ENCODE measurements at regions not wholly inside any gene's neighbourhood (a gene's known extent, or its start where the extent isn't known, plus 50 kb on each side); places are given as distances from the start of the nearest gene placed in this dataset.

DNA sequence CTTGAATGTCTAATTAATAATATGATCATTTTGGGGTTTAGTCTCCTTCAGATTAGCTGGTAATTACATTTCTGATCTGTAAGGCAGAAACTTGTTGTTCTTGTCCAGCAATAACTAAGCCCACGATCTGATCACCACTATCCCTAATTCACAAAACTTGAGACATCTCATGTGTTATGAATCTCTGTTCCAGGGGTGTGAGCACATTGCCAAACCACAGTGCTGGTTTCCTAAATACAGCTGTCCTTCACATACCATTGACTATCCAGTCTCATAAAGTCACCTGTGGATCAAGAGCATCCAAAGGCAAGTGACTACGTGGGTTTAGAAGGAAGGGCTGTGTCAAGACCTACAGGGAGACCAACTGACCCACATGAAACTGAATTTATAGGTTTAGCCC is 134.1 kb upstream of the PRLR start:
- Histone ChIP-seq H3K79me2 (ENCODE audit: control insufficient read depth, insufficient read depth, low read length, unreplicated experiment) (no peaks in the 10 kb centered on the region), H3K4me1 (ENCODE audit: control insufficient read depth, insufficient read depth, low read length, unreplicated experiment) (no peaks in the 10 kb centered on the region), H3K27ac (ENCODE audit: low read depth, low read length) (no peak overlapping the region), H3K4me3 (ENCODE audit: low read depth, low read length) (no peak overlapping the region), H2AFZ (ENCODE audit: low read length, unreplicated experiment) (no peak overlapping the region), H3K27me3 (ENCODE audit: insufficient read depth, low read length) (peaks cover 64% of the 10 kb centered on the region), H3K36me3 (ENCODE audit: insufficient read depth, low read length) (no peaks in the 10 kb centered on the region)

DNA sequence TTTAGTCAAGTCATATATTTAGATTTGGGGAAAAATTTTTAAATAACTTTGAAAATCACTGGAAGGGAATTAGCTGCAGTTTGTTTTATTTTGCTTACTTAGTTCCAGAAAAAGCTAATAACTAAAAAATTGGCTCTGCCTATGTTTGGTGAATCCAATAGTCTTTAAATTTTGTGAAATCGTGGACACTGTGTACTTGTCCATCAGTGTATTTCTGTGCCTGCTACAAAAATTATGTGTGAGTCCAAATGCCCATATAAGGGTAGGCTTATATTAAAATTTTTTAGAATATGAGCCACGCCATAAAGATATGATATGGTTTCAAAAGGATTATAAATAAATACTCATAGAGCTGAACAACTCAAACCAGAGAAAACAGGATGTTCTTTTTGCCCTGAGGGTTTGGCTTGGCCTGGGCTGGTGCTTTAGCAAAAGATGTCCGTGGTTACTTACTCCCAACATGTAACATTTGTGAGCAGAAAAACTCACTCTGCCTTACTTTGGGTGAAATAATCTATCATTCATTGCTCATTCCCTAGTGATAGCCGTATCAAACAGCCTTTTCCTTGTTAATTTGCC is 133.2 kb upstream of the PRLR start:
- no peak overlapping the region for H2AFZ ChIP-seq (ENCODE audit: low read length, unreplicated experiment)
- no peak overlapping the region for H3K27ac ChIP-seq (ENCODE audit: low read depth, low read length)
- no peak overlapping the region for H3K4me3 ChIP-seq (ENCODE audit: low read depth, low read length)
- peaks cover 69% of the 10 kb centered on the region for H3K27me3 ChIP-seq (ENCODE audit: insufficient read depth, low read length)
- H3K79me2 ChIP-seq (ENCODE audit: control insufficient read depth, insufficient read depth, low read length, unreplicated experiment), result no peaks in the 10 kb centered on the region
- H3K4me1 ChIP-seq (ENCODE audit: control insufficient read depth, insufficient read depth, low read length, unreplicated experiment), result no peaks in the 10 kb centered on the region
- no peaks in the 10 kb centered on the region for H3K36me3 ChIP-seq (ENCODE audit: insufficient read depth, low read length)

DNA sequence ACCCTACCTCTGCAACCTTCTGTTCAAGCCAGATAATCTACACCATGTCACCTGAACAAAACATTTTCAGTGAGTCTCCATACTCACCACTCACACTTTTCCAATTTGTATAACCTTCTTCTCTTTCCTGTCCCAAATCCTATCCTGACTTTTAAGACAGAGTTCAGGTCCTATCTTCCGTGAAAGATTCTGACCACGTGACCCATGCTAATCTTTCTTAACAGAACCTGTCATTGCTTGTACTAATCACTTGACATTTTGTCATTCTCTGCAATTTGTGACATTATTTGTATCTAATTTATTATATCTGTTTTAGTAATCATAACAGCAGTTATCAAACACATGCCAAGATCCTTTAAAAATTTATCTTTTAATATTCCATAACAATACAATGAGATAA is 132.5 kb upstream of the PRLR start:
- no peak overlapping the region for H2AFZ ChIP-seq (ENCODE audit: low read length, unreplicated experiment)
- H3K36me3 ChIP-seq (ENCODE audit: insufficient read depth, low read length), result no peaks in the 10 kb centered on the region
- no peak overlapping the region for H3K27ac ChIP-seq (ENCODE audit: low read depth, low read length)
- no peak overlapping the region for H3K4me3 ChIP-seq (ENCODE audit: low read depth, low read length)
- peaks cover 76% of the 10 kb centered on the region for H3K27me3 ChIP-seq (ENCODE audit: insufficient read depth, low read length)
- H3K79me2 ChIP-seq (ENCODE audit: control insufficient read depth, insufficient read depth, low read length, unreplicated experiment), result no peaks in the 10 kb centered on the region
- H3K4me1 ChIP-seq (ENCODE audit: control insufficient read depth, insufficient read depth, low read length, unreplicated experiment), result no peaks in the 10 kb centered on the region

DNA sequence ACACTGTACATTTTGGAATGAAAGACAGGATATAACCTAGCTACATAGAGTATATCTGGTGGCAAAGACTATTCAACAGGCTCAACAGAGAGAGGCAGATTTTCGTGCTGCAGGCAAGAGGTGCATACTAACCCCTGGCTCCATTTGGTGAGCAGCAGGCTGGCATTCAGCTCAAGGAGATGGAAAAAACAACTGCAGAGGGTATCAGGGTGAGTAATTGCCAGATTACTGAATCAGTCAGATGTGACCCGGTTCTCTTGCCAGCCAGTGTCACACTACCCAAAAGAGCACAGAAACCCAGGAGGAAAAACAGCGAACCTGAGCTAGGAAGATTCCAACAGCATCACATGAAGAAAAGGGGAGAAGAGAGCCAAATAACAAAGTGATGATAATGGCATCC is 130.4 kb upstream of the PRLR start:
- Histone ChIP-seq H3K79me2 (ENCODE audit: control insufficient read depth, insufficient read depth, low read length, unreplicated experiment) (no peaks in the 10 kb centered on the region), H3K4me3 (ENCODE audit: low read depth, low read length) (no peak overlapping the region), H3K4me1 (ENCODE audit: control insufficient read depth, insufficient read depth, low read length, unreplicated experiment) (no peaks in the 10 kb centered on the region), H3K36me3 (ENCODE audit: insufficient read depth, low read length) (no peaks in the 10 kb centered on the region), H3K27me3 (ENCODE audit: insufficient read depth, low read length) (peaks cover 62% of the 10 kb centered on the region), H2AFZ (ENCODE audit: low read length, unreplicated experiment) (no peak overlapping the region), H3K27ac (ENCODE audit: low read depth, low read length) (no peak overlapping the region)

DNA sequence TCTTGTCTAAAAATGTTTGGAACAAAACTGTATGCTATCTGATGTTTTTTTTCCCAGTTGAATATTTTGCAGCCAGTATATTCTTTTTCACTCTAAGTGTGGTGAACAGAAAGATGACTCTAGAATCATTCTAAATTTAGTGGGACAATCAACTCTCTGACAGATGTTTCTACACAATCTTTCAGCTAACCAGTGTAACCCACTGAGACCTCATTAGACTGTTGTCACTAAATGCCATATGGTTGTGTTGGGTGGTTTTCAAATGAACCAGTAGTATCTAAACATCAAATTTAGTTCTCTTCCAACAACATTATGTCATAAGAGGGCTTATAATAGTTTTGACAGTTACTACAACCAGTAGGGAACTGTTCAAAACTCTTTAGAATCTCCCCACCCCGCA is 129.6 kb upstream of the PRLR start:
- Histone ChIP-seq H3K27me3 (ENCODE audit: insufficient read depth, low read length) (peaks cover 61% of the 10 kb centered on the region), H3K4me3 (ENCODE audit: low read depth, low read length) (no peak overlapping the region), H3K4me1 (ENCODE audit: control insufficient read depth, insufficient read depth, low read length, unreplicated experiment) (no peaks in the 10 kb centered on the region), H2AFZ (ENCODE audit: low read length, unreplicated experiment) (no peak overlapping the region), H3K36me3 (ENCODE audit: insufficient read depth, low read length) (no peaks in the 10 kb centered on the region), H3K79me2 (ENCODE audit: control insufficient read depth, insufficient read depth, low read length, unreplicated experiment) (no peaks in the 10 kb centered on the region), H3K27ac (ENCODE audit: low read depth, low read length) (no peak overlapping the region)

DNA sequence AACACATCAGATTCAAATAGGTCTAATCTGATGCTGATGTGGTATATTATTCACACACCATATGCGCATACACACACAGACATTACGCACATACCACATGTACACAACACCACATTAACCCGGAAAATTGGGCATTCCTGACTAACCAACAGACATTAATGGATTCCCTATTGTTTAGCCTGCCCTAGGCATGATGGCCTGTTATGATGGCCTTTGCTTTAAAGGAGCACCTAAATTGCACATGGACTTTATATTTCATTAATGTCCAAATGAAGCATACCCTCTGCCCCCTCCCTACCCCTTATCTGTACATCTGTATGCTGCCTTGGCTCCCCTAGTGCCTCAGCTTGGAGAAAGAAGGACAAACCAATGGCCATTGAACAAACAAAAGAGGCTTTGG is 127.7 kb upstream of the PRLR start:
- peaks cover 47% of the 10 kb centered on the region for H3K27me3 ChIP-seq (ENCODE audit: insufficient read depth, low read length)
- H2AFZ ChIP-seq (ENCODE audit: low read length, unreplicated experiment), result no peak overlapping the region
- no peaks in the 10 kb centered on the region for H3K4me1 ChIP-seq (ENCODE audit: control insufficient read depth, insufficient read depth, low read length, unreplicated experiment)
- no peaks in the 10 kb centered on the region for H3K36me3 ChIP-seq (ENCODE audit: insufficient read depth, low read length)
- H3K27ac ChIP-seq (ENCODE audit: low read depth, low read length), result no peak overlapping the region
- H3K4me3 ChIP-seq (ENCODE audit: low read depth, low read length), result no peak overlapping the region
- no peaks in the 10 kb centered on the region for H3K79me2 ChIP-seq (ENCODE audit: control insufficient read depth, insufficient read depth, low read length, unreplicated experiment)

DNA sequence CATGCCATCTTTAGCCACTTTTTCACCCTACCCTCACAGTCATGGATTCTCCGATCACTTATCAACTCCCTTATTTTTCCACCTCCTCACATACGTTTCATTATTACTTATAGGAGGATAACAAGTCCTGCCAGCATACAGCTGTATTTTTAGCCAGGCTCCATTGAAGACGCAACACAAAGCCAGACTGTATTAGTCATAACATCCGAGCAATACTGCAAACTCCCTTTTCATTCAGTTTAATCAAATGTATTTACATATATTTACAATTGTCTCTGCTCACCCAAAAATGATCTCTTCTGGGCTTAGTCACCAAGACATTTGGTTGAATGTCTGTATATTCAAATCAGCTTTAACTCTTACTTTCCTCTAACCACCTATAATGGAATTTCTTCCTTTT is 126.4 kb upstream of the PRLR start:
- Histone ChIP-seq H3K79me2 (ENCODE audit: control insufficient read depth, insufficient read depth, low read length, unreplicated experiment) (no peaks in the 10 kb centered on the region), H3K27ac (ENCODE audit: low read depth, low read length) (no peak overlapping the region), H2AFZ (ENCODE audit: low read length, unreplicated experiment) (no peak overlapping the region), H3K36me3 (ENCODE audit: insufficient read depth, low read length) (no peaks in the 10 kb centered on the region), H3K4me3 (ENCODE audit: low read depth, low read length) (no peak overlapping the region), H3K27me3 (ENCODE audit: insufficient read depth, low read length) (peaks cover 36% of the 10 kb centered on the region), H3K4me1 (ENCODE audit: control insufficient read depth, insufficient read depth, low read length, unreplicated experiment) (no peaks in the 10 kb centered on the region)

DNA sequence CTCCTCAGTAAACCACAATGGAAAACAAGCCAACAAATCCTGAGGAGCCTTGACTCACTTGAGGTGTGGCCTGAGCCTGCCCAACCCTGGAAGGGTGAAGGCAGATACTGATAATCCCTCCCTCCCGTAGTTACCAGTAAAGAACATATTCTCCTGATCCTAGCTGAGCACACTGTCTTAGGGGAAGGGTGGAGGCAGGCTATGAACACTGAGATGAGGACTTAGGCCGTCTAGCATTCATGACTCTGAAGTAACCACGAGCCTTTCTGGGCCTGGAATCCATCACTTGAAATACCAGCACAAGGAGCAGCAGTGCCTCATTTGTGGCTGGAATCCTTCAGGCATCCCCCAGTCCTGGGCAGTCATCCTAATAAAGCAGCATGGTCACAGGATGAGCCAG is 124.5 kb upstream of the PRLR start:
- Histone ChIP-seq H3K27ac (ENCODE audit: low read depth, low read length) (no peak overlapping the region), H3K4me1 (ENCODE audit: control insufficient read depth, insufficient read depth, low read length, unreplicated experiment) (no peaks in the 10 kb centered on the region), H3K36me3 (ENCODE audit: insufficient read depth, low read length) (no peaks in the 10 kb centered on the region), H3K79me2 (ENCODE audit: control insufficient read depth, insufficient read depth, low read length, unreplicated experiment) (no peaks in the 10 kb centered on the region), H3K27me3 (ENCODE audit: insufficient read depth, low read length) (peaks cover 17% of the 10 kb centered on the region), H3K4me3 (ENCODE audit: low read depth, low read length) (no peak overlapping the region), H2AFZ (ENCODE audit: low read length, unreplicated experiment) (no peak overlapping the region)

DNA sequence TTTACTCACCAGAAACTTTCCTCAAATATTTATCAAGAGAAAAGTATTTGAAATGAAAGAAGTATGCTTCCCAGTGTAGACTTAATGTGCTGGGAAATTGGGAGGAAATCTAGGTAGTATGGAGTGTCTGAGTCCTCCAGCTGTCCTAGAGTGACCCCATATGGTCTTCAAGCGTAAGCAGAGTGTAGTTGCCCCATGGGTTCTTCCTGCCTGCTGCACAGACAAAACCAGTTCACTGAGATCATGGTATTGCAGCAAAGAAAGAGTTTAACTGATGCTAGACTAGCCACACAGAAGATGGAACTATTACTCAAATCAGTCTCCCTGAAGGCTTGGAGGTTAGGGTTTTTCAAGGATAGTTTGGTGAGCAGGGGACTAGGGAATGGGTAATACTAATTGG is 114.9 kb upstream of the PRLR start:
- H2AFZ ChIP-seq (ENCODE audit: low read length, unreplicated experiment), result no peak overlapping the region
- peaks cover 25% of the 10 kb centered on the region for H3K27me3 ChIP-seq (ENCODE audit: insufficient read depth, low read length)
- H3K4me3 ChIP-seq (ENCODE audit: low read depth, low read length), result no peak overlapping the region
- no peak overlapping the region for H3K27ac ChIP-seq (ENCODE audit: low read depth, low read length)
- no peaks in the 10 kb centered on the region for H3K79me2 ChIP-seq (ENCODE audit: control insufficient read depth, insufficient read depth, low read length, unreplicated experiment)
- H3K36me3 ChIP-seq (ENCODE audit: insufficient read depth, low read length), result no peaks in the 10 kb centered on the region
- H3K4me1 ChIP-seq (ENCODE audit: control insufficient read depth, insufficient read depth, low read length, unreplicated experiment), result no peaks in the 10 kb centered on the region

DNA sequence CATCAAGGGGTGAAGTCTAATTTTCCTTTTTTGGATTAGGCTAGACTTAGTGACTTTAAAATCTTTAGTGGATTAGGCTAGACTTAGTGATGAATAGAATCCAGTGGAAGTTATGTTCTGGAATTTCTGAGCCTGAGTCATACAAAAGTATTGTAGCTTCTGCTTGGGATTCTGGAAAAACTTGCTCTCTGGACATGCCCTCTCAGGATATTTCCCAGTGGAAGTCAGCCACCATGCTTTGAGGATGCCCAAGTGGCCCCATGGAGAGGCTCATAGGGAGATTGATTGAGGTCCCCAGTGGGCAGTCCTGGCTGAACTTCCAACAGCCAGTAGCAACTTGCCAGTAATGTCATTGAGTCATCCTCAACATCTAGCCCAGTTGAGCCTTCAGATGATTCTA is 112.4 kb upstream of the PRLR start:
- no peak overlapping the region for H3K4me3 ChIP-seq (ENCODE audit: low read depth, low read length)
- H3K79me2 ChIP-seq (ENCODE audit: control insufficient read depth, insufficient read depth, low read length, unreplicated experiment), result no peaks in the 10 kb centered on the region
- H3K36me3 ChIP-seq (ENCODE audit: insufficient read depth, low read length), result no peaks in the 10 kb centered on the region
- no peak overlapping the region for H2AFZ ChIP-seq (ENCODE audit: low read length, unreplicated experiment)
- H3K4me1 ChIP-seq (ENCODE audit: control insufficient read depth, insufficient read depth, low read length, unreplicated experiment), result no peaks in the 10 kb centered on the region
- peaks cover 29% of the 10 kb centered on the region for H3K27me3 ChIP-seq (ENCODE audit: insufficient read depth, low read length)
- no peak overlapping the region for H3K27ac ChIP-seq (ENCODE audit: low read depth, low read length)

DNA sequence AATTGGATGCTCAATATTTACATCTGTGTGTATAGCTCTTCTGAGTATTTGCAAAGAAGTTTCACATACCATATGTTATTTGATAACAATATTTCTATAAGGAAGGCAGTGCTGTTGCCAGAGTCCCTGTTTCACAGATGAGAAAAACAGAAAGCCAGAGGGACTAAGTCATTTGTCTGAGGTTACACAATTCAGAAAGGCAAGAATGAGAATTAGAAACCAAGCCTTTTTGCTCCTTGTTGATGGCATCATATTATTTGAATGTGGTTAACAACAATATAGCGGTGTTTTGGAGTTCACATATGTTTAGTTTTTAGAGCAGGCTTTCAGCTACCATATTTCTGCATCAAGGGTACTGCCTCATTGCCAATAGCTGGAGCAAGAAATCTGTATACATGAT is 110.9 kb upstream of the PRLR start:
- H3K27me3 ChIP-seq (ENCODE audit: insufficient read depth, low read length), result peaks cover 24% of the 10 kb centered on the region; the same call in 1 of the 2 replicates
- no peaks in the 10 kb centered on the region for H3K79me2 ChIP-seq (ENCODE audit: control insufficient read depth, insufficient read depth, low read length, unreplicated experiment)
- H3K4me3 ChIP-seq (ENCODE audit: low read depth, low read length), result no peak overlapping the region
- H3K4me1 ChIP-seq (ENCODE audit: control insufficient read depth, insufficient read depth, low read length, unreplicated experiment), result no peaks in the 10 kb centered on the region
- no peak overlapping the region for H2AFZ ChIP-seq (ENCODE audit: low read length, unreplicated experiment)
- H3K27ac ChIP-seq (ENCODE audit: low read depth, low read length), result no peak overlapping the region
- no peaks in the 10 kb centered on the region for H3K36me3 ChIP-seq (ENCODE audit: insufficient read depth, low read length)

All from ACC112 (cell line).